Neural progenitor cell (in vitro differentiated cells): ENCODE measurements at regions not wholly inside any gene's neighbourhood (a gene's known extent, or its start where the extent isn't known, plus 50 kb on each side); places are given as distances from the start of the nearest gene placed in this dataset.

Experiments used
- DNase-seq: peaks from one replicate; pipeline ENCODE4 v3.0.0-alpha.2; 2016; ENCODE audit warnings: low spot score
- H2AFZ ChIP-seq: fragments of 200-600 bp; sonication (generic); replicated peaks from 2 replicates; pipeline ENCODE4 v1.6.1; 2016; ENCODE audit warnings: antibody characterized with exemption
- H3F3A ChIP-seq: fragments of 200-600 bp; sonication (generic); 2 replicates; pipeline ENCODE4 v1.6.1; 2016; ENCODE audit warnings: antibody characterized with exemption, low read depth
- H3K27ac ChIP-seq: fragments of 200-600 bp; sonication (generic); 2 replicates; pipeline ENCODE4 v1.5.1; 2016; ENCODE audit warnings: mild to moderate bottlenecking
- H3K27me3 ChIP-seq: fragments of 200-600 bp; sonication (generic); 2 replicates; pipeline ENCODE4 v1.6.1; 2016; ENCODE audit warnings: mild to moderate bottlenecking, moderate library complexity
- H3K36me3 ChIP-seq: fragments of 200-600 bp; sonication (generic); 2 replicates; pipeline ENCODE4 v1.5.1; 2016
- H3K4me1 ChIP-seq: fragments of 200-600 bp; sonication (generic); 2 replicates; pipeline ENCODE4 v1.6.1; 2016; ENCODE audit warnings: mixed run types
- H3K4me2 ChIP-seq: fragments of 200-600 bp; sonication (generic); 2 replicates; pipeline ENCODE4 v1.6.1; 2016
- H3K4me3 ChIP-seq: fragments of 200-600 bp; sonication (generic); 2 replicates; pipeline ENCODE4 v1.5.1; 2016
- H3K79me2 ChIP-seq: fragments of 200-600 bp; sonication (generic); 2 replicates; pipeline ENCODE4 v1.6.1; 2016; ENCODE audit warnings: low read depth
- H3K9ac ChIP-seq: fragments of 200-600 bp; sonication (generic); 2 replicates; pipeline ENCODE4 v1.6.1; 2016
- H3K9me3 ChIP-seq: fragments of 200-600 bp; sonication (generic); 2 replicates; pipeline ENCODE4 v1.5.1; 2016; ENCODE audit warnings: low read depth
- H4K20me1 ChIP-seq: fragments of 200-600 bp; sonication (generic); 2 replicates; pipeline ENCODE4 v1.6.1; 2016; ENCODE audit warnings: low read depth
- H3K27ac Mint-ChIP-seq: 3 replicates; pipeline ENCODE4 v1.8.0; 2021; ENCODE audit warnings: mixed read lengths
- H3K27me3 Mint-ChIP-seq: 2 replicates; pipeline ENCODE4 v1.8.0; 2022; ENCODE audit warnings: low read depth, mild to moderate bottlenecking, inconsistent platforms, moderate library complexity, mixed read lengths; ENCODE audit not compliant: insufficient read depth
- H3K36me3 Mint-ChIP-seq: 3 replicates; pipeline ENCODE4 v1.8.0; 2021; ENCODE audit warnings: mixed read lengths
- H3K4me1 Mint-ChIP-seq: 3 replicates; pipeline ENCODE4 v1.8.0; 2021; ENCODE audit warnings: mixed read lengths
- H3K4me3 Mint-ChIP-seq: 3 replicates; pipeline ENCODE4 v1.8.0; 2021; ENCODE audit warnings: mild to moderate bottlenecking, moderate library complexity, mixed read lengths
- H3K9me3 Mint-ChIP-seq: 3 replicates; pipeline ENCODE4 v1.8.0; 2020; ENCODE audit warnings: mixed read lengths
- EZH2 ChIP-seq: fragments of 200-600 bp; sonication (generic); IDR thresholded peaks from 2 replicates; pipeline ENCODE4 v1.6.1; 2017; ENCODE audit warnings: antibody characterized with exemption, mild to moderate bottlenecking, moderate library complexity
- EZH2phosphoT487 ChIP-seq: fragments of 200-600 bp; sonication (generic); IDR thresholded peaks from 2 replicates; pipeline ENCODE4 v1.6.1; 2017; ENCODE audit warnings: antibody characterized with exemption
- TF ChIP-seq, protein P1 (sequence below): fragments of 200-600 bp; sonication (generic); IDR thresholded peaks from 2 replicates; pipeline ENCODE4 v1.5.1; 2017; ENCODE audit warnings: antibody characterized with exemption, mild to moderate bottlenecking

DNA sequence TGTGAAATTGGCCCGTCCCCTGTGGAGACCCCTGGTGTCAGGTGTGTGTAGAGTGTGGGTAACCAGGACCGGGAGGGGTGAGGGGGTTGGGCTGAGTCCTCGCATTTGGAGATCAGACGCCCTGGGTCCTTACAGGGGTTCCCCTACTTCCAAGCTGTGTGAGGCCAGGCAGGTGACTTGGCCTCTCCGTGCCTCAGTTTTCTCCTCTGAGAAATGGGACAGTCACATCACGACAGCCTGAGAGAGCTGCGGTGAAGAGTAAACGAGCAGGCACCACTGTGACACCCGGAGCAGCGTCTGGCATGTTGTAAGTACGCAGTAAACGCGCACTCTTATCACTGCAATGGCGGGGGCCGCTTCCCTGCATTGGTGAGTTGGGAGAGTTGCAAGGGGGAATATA, 152.5 kb upstream of the CIBAR2 start:
- H3K27ac Mint-ChIP-seq, result no peak overlapping the region
- H3K27me3 ChIP-seq, result no peaks in the 10 kb centered on the region
- no peaks in the 10 kb centered on the region for H3K9me3 Mint-ChIP-seq
- peaks cover 48% of the 10 kb centered on the region for H3K4me1 Mint-ChIP-seq
- peaks cover 17% of the 10 kb centered on the region for H3K27me3 Mint-ChIP-seq
- H3K4me2 ChIP-seq, result no peak overlapping the region
- H4K20me1 ChIP-seq, result no peaks in the 10 kb centered on the region
- TF ChIP-seq EZH2phosphoT487 (no peak), EZH2 (no peak)
- TF ChIP-seq, protein P1, sequence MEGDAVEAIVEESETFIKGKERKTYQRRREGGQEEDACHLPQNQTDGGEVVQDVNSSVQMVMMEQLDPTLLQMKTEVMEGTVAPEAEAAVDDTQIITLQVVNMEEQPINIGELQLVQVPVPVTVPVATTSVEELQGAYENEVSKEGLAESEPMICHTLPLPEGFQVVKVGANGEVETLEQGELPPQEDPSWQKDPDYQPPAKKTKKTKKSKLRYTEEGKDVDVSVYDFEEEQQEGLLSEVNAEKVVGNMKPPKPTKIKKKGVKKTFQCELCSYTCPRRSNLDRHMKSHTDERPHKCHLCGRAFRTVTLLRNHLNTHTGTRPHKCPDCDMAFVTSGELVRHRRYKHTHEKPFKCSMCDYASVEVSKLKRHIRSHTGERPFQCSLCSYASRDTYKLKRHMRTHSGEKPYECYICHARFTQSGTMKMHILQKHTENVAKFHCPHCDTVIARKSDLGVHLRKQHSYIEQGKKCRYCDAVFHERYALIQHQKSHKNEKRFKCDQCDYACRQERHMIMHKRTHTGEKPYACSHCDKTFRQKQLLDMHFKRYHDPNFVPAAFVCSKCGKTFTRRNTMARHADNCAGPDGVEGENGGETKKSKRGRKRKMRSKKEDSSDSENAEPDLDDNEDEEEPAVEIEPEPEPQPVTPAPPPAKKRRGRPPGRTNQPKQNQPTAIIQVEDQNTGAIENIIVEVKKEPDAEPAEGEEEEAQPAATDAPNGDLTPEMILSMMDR, result no peak
- no peaks in the 10 kb centered on the region for H3K36me3 ChIP-seq
- no peak overlapping the region for H3K4me3 ChIP-seq
- H3K27ac ChIP-seq, result no peak overlapping the region
- DNase-seq, result no peak
- H3K4me1 ChIP-seq, result peaks cover 10% of the 10 kb centered on the region
- H3K4me3 Mint-ChIP-seq, result peak overlapping the region; percentile 13
- no peak overlapping the region for H3K9ac ChIP-seq
- H3K79me2 ChIP-seq, result no peaks in the 10 kb centered on the region
- peaks cover 4% of the 10 kb centered on the region for H3K36me3 Mint-ChIP-seq
- no peaks in the 10 kb centered on the region for H3K9me3 ChIP-seq
- H3F3A ChIP-seq, result no peaks in the 10 kb centered on the region
- H2AFZ ChIP-seq, result no peak overlapping the region

DNA sequence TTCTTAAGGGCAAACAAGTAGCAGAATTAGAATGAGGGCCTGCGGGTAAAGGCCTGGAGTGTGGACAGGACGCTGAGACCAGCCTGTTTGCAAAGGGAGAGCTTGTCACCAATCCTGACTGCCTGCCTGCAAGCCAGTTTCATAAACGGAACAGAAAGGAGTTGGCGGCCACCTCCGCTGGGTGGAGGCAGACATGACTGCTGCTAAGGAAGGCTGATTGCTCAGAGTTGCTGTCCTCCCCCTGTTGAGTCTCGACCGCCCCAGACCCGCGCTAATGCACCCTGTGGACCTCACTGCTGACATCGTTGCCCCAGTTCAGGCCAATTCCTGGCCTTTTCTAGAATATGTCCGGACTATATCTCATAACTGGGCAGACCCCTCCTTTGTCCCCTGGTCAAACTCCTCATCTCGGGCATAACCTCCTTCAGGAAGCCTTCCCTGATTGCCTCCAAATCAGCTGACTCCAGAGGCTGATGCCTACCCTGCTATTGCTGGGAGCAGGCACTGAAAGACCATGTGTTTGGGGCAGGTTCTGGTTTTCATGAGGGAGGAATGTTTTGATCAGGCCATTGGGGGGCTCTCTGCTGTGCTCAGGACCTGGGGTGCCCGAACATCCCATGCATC, 153.0 kb upstream of the CIBAR2 start:
- Mint-ChIP-seq H3K27me3 (peaks cover 19% of the 10 kb centered on the region), H3K4me1 (peaks cover 50% of the 10 kb centered on the region), H3K36me3 (peaks cover 4% of the 10 kb centered on the region), H3K4me3 (no peak overlapping the region), H3K9me3 (no peaks in the 10 kb centered on the region), H3K27ac (peak overlapping the region; percentile 53)
- H4K20me1 ChIP-seq, result no peaks in the 10 kb centered on the region
- H3K4me1 ChIP-seq, result peaks cover 10% of the 10 kb centered on the region
- H3K4me3 ChIP-seq, result no peak overlapping the region
- H3K79me2 ChIP-seq, result no peaks in the 10 kb centered on the region
- no peak overlapping the region for H3K27ac ChIP-seq
- H3K36me3 ChIP-seq, result no peaks in the 10 kb centered on the region
- H3K9me3 ChIP-seq, result no peaks in the 10 kb centered on the region
- H3K9ac ChIP-seq, result no peak overlapping the region
- no peak overlapping the region for H2AFZ ChIP-seq
- no peak for TF ChIP-seq EZH2phosphoT487
- TF ChIP-seq EZH2, result no peak
- TF ChIP-seq, protein P1, result no peak
- no peaks in the 10 kb centered on the region for H3K27me3 ChIP-seq
- no peak overlapping the region for H3K4me2 ChIP-seq
- H3F3A ChIP-seq, result peaks cover 4% of the 10 kb centered on the region
- DNase-seq, result no peak

DNA sequence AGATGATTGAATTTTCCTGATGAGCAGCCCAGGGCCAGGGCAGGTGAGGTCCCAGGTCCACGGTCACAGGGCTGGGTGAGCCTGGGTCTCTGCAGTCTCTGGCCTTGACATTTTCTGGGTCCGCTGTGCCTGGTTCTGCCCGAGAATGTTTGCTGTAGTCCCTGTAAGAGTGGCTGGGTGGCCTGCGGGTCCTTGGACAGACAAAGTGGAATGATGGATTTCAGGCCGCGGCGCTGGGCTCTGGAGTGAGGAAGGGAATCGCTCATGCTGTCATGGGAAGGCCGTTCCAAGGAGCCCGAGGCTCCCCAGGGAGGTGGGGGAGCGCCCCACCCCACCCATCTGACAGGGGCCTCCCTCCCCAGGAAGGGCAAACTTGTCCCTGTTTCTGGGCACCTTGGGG, 153.5 kb upstream of the CIBAR2 start:
- no peaks in the 10 kb centered on the region for H3K9me3 Mint-ChIP-seq
- H2AFZ ChIP-seq, result no peak overlapping the region
- H4K20me1 ChIP-seq, result peaks cover 3% of the 10 kb centered on the region
- H3K36me3 Mint-ChIP-seq, result peaks cover 4% of the 10 kb centered on the region
- H3K27ac ChIP-seq, result no peak overlapping the region
- H3K27me3 ChIP-seq, result no peaks in the 10 kb centered on the region
- H3K4me1 ChIP-seq, result peaks cover 16% of the 10 kb centered on the region
- no peak overlapping the region for H3K9ac ChIP-seq
- H3K4me3 ChIP-seq, result no peak overlapping the region
- H3K9me3 ChIP-seq, result no peaks in the 10 kb centered on the region
- no peak overlapping the region for H3K4me2 ChIP-seq
- H3K27me3 Mint-ChIP-seq, result peaks cover 20% of the 10 kb centered on the region
- H3K4me3 Mint-ChIP-seq, result no peak overlapping the region
- no peak for TF ChIP-seq EZH2phosphoT487
- no peak for TF ChIP-seq EZH2
- peaks cover 5% of the 10 kb centered on the region for H3F3A ChIP-seq
- peak overlapping the region; percentile 53 for H3K27ac Mint-ChIP-seq
- no peaks in the 10 kb centered on the region for H3K79me2 ChIP-seq
- DNase-seq, result no peak
- H3K36me3 ChIP-seq, result no peaks in the 10 kb centered on the region
- H3K4me1 Mint-ChIP-seq, result peaks cover 56% of the 10 kb centered on the region

DNA sequence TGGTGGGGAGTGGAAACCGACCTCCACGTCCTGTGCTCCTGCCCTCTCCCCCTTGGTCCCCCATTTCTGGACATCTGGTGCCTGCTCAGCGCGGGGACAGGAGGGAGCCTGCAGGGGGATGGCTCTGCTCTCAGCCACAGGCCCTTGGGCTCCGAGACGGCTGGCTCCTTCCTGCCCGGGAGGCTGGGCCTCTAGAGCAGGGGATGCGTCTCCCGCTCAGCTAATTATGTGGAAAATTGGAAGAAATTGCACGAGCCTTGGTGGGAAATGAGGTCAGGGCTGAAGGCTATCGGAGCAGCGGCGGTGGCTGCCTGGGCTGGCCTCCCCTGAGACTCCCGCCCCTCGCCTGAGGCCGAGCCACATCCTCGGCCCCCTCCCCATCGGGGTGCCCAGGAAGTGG, 154.6 kb upstream of the CIBAR2 start:
- Mint-ChIP-seq H3K9me3 (no peaks in the 10 kb centered on the region), H3K4me1 (peaks cover 56% of the 10 kb centered on the region), H3K4me3 (no peak overlapping the region), H3K27ac (no peak overlapping the region), H3K27me3 (peaks cover 16% of the 10 kb centered on the region), H3K36me3 (peaks cover 4% of the 10 kb centered on the region)
- Histone ChIP-seq H3F3A (peaks cover 5% of the 10 kb centered on the region), H3K9ac (no peak overlapping the region), H2AFZ (no peak overlapping the region), H3K27me3 (no peaks in the 10 kb centered on the region), H3K27ac (no peak overlapping the region), H3K36me3 (no peaks in the 10 kb centered on the region), H4K20me1 (peaks cover 5% of the 10 kb centered on the region), H3K9me3 (no peaks in the 10 kb centered on the region), H3K4me2 (no peak overlapping the region), H3K4me3 (no peak overlapping the region), H3K79me2 (no peaks in the 10 kb centered on the region), H3K4me1 (peaks cover 18% of the 10 kb centered on the region)
- DNase-seq, result no peak
- TF ChIP-seq, protein P1, result no peak
- TF ChIP-seq EZH2 (no peak), EZH2phosphoT487 (no peak)
